ENCODE measurements at regions not wholly inside any gene's neighbourhood (a gene's known extent, or its start where the extent isn't known, plus 50 kb on each side); places are given as distances from the start of the nearest gene placed in this dataset.

- no peak for DNase-seq (ENCODE audit: low spot score)
Measured at GRCh38 chr17:72518159-72518732, 397.4 kb downstream of the SOX9 start.

DNA sequence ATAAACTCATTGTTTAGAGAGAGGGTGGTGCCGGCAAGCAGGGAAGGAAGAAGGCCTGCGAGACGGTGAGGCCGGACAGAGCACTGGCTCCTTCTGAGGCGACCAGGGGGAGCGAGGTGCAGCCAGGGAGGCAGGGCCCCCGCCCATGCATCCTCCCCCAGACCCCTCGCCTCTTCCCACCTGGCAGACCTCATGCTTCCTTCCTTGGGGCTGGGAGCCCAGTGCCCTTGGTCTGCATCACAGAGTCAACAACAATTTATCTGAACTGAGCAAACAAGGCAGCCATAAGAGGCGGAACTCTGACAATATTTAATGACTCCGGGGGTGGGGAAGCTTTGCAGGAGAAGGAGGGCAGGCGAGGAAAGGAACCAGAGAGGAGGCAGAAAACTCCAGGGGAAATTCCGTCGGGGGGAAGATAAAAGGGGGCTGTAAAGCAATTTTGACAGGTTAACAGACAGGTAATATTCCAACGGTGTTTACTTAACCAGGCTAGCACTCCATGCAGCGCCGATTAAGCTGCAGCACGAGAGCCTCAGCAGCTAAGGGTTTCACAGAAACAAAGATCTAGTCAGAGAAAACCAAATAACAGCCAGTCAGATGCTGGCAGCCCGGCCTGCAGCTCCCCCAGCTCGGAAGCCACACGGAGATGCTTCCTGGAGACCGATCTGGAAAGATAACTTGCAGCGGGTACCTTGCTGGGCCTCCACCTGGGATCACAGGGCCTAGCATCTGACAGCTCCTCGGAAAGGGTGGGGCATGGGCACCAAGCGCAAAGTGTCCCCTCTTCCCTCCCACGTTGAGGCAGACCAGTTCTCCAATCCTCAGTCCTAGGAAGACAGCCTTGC is 398.2 kb downstream of the SOX9 start:
- DNase-seq (ENCODE audit: low spot score): no peak

GRCh38 chr17:72519598-72519936 is 398.7 kb downstream of the SOX9 start:
- no peak for DNase-seq (ENCODE audit: low spot score)

GRCh38 chr17:72520665-72521303 is 400.0 kb downstream of the SOX9 start:
- DNase-seq (ENCODE audit: low spot score): no peak

- no peak for DNase-seq (ENCODE audit: low spot score)
Measured at GRCh38 chr17:72523491-72523890, 402.7 kb downstream of the SOX9 start.

DNA sequence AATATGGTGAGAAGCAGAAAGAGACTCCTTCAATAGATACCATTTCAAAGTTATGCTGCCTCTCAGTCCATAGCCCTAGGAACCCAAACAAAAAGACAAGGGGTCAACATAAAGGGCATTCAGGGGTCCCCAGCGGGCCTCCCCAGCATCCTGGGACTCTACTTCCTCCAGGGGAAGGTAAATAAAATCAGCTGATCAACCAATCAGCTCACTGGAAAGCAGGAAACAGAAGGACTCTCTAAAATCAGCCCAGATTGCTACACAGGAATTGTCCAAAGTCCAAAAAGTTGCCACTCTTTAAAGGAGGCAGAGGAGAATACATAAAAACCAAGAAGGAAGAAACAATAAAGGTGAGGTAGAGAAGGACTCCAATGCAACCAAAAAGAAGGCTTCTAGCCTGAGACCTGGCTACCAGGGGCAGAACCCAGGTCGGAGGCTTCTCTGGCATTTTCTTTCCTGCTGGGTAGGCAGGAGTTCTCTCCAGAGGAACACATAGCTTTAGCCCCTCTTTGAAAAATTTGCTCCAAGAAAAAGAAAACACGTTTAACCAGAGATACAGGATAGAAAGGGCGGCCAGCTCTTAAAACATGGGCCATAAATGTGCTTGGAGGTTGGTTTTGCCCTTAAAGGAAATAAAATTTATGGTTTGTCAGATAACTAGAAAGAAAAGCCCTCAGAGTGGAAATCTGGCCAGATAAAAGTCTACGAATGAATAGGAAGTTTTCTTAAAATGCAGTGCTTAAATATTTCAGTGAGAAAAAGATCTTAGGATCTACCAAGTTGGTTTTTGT is 404.6 kb downstream of the SOX9 start:
- no peak for DNase-seq (ENCODE audit: low spot score)

- DNase-seq (ENCODE audit: low spot score): no peak
Measured at GRCh38 chr17:72526769-72527168, 405.9 kb downstream of the SOX9 start.

GRCh38 chr17:72527789-72528188 is 407.0 kb downstream of the SOX9 start:
- no peak for DNase-seq (ENCODE audit: low spot score)

- no peak for DNase-seq (ENCODE audit: low spot score)
Measured at GRCh38 chr17:72528683-72529082, 407.9 kb downstream of the SOX9 start.

GRCh38 chr17:72529386-72529785 is 408.6 kb downstream of the SOX9 start:
- no peak for DNase-seq (ENCODE audit: low spot score)

- DNase-seq (ENCODE audit: low spot score): no peak
Measured at GRCh38 chr17:72530454-72530853, 409.6 kb downstream of the SOX9 start.

DNA sequence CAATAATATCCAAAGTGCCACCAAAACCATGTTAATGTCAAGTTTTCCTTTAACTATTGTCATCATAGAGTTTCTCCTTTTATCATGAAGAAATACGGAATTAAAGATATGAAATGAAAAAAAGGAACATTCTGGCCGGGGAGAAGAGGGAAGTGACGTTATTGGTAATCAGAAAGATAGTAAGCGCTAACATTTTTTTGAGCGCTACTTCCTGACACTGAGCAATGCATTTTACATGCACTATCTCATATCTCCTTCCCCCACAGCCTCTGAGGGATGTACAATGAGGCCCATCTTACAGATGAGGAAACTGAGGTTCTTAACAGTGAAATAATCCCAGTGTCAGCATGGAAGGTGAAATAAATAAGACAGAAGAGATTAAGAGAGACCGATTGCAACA is 410.9 kb downstream of the SOX9 start:
- DNase-seq (ENCODE audit: low spot score): no peak

DNA sequence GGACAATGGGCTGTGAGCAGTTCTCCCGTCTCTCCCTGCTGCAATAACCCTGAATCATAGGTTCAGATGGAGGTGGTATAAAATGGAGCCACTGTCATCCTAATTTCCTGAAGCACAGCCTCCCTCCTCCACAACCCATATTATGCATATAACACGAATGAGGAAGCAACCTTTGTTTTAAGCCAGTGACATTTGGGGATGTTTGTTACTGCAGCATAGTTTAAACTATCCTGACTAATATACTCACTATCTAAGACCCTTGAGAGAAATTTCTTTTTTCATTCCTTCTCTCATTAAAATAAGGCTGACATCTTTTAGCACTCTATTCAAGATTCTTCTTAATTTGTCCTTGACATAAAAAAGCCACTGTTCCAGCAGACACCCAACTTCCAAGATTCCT is 413.4 kb downstream of the SOX9 start:
- no peak for DNase-seq (ENCODE audit: low spot score)

DNA sequence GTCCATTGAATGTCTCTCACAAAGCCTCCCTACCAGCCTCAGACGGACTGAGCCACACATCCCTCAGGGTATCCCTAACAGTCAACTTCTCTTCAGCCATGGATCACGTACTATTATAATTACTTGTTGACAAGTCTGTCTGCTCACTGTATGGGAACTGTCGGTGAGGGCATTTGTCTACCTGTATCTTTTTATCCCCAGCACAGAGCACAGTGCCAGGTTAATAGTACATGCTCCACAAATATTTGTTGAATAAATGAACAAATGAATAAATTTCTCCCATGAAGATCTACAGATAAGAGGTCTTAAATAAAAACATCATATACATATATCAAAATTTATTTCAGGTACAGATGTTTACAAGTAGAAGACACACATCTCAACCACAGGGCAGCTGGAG is 414.0 kb downstream of the SOX9 start:
- DNase-seq (ENCODE audit: low spot score): no peak

- no peak for DNase-seq (ENCODE audit: low spot score)
Measured at GRCh38 chr17:72535346-72535745, 414.5 kb downstream of the SOX9 start.

GRCh38 chr17:72535779-72536178 is 415.0 kb downstream of the SOX9 start:
- DNase-seq (ENCODE audit: low spot score): no peak

- DNase-seq (ENCODE audit: low spot score): no peak
Measured at GRCh38 chr17:72536788-72537187, 416.0 kb downstream of the SOX9 start.

- no peak for DNase-seq (ENCODE audit: low spot score)
Measured at GRCh38 chr17:72538443-72538842, 417.6 kb downstream of the SOX9 start.

GRCh38 chr17:72538901-72539352 is 418.1 kb downstream of the SOX9 start:
- DNase-seq (ENCODE audit: low spot score): no peak

DNA sequence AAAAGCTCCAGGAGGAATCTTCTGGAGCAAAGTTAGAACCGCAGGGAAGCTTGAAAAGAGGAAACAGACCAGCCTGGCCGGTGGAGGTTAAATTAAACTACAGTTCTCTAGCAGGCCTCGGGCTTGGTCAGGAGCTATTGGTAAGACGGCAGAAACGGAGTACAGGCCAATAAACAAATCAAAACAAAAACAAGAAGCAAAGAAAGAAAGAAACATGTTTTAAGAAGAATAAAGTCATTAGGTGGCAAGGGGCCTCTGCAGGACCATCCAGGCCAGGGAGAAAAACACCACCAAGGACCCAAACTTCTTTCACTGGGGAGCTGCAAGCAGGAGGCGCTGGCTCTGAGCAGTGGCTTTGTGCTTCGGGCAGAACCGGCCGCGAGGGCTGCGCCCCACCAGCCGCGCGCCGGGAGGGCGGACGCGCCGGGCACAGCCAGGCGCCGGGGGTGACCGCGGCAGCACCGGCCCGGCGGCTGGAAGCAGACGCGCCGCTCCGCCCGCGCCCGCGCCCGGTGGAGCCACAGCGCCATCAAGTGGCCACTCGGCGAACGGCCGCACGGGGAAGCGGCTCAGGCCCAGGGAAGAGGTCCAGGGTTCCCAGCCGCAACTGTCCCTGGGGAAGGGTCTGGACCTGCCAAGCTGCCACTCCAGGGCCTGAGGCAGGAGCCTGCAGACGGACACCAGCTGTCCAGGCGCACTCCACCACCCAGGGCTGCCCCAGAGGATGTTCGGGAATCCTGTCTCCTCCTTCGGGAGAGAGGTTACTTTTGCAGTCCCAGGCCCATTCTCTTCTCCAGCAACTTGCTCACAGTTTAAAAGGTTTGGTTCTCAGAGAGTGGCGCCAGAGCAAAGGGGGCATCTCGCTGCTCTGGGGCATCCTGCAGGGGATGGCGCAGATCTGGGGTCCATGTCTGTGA is 419.4 kb downstream of the SOX9 start:
- peak; percentile 66 for DNase-seq (ENCODE audit: low spot score)

DNA sequence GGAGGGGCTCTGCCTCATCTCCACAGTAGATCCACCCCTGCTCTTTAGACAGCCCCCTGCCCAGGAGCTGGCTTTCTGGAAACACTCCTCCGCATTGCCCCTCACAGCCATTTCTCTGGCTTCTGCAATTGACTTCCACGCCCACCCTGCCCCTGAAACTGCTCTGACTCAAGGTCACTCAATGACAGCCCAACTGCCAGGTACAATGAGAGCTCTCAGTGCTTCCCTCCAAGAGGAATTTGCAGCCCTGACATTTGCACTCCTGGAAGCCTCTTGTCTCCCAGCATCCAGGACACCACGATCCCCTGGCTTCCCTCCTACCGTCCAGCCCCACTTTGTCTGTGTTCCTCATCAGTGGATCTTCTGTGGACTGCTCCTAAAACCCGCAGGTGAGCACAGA is 421.5 kb downstream of the SOX9 start:
- no peak for DNase-seq (ENCODE audit: low spot score)

Data from A172 (cell line).